HEK293 (cell line): ENCODE measurements at regions not wholly inside any gene's neighbourhood (a gene's known extent, or its start where the extent isn't known, plus 50 kb on each side); places are given as distances from the start of the nearest gene placed in this dataset.

ENCODE experiments used
- CTCF ChIA-PET: fragments of 350-600 bp; formaldehyde crosslinking; extraction: SDS; loops from one replicate; lab custom pipeline; 2021; ENCODE audit warnings: antibody characterized with exemption; lab: Yijun Ruan, JAX
- POLR2A ChIA-PET: fragments of 300-600 bp; formaldehyde crosslinking; extraction: SDS; loops from one replicate; lab custom pipeline; 2020; ENCODE audit warnings: antibody characterized with exemption, inconsistent platforms; lab: Yijun Ruan, JAX
- H3K27ac ChIP-seq: fragments of 200-500 bp; sonication (Bioruptor generic); 2 replicates; pipeline ENCODE4 v1.5.1; 2014; ENCODE audit warnings: low read depth, low read length, control low read depth, inconsistent platforms; ENCODE audit errors: extremely low read depth
- H3K36me3 ChIP-seq, 2 experiments: fragments of 200-500 bp in 1 of 2; sonication (Bioruptor generic) in 1 of 2; 1 replicate in 1 of 2; 2 replicates in 1 of 2; pipeline ENCODE4 v1.5.1; 2014 to 2017; ENCODE audit warnings: inconsistent platforms in 2 of 2, low read length in 2 of 2; ENCODE audit not compliant: control insufficient read depth in 2 of 2, insufficient read depth in 1 of 2
- H3K4me1 ChIP-seq: fragments of 200-500 bp; sonication (Bioruptor generic); 2 replicates; pipeline ENCODE4 v1.5.1; 2014; ENCODE audit warnings: mild to moderate bottlenecking, low read length, inconsistent platforms; ENCODE audit not compliant: control insufficient read depth, insufficient read depth
- H3K4me3 ChIP-seq: 2 replicates; pipeline ENCODE4 v1.5.1; 2011; ENCODE audit warnings: low read depth, mild to moderate bottlenecking, control low read depth, low read length, moderate library complexity
- H3K9me3 ChIP-seq: fragments of 200-500 bp; sonication (Bioruptor generic); 2 replicates; pipeline ENCODE4 v1.5.1; 2014; ENCODE audit warnings: low read depth, low read length, inconsistent platforms; ENCODE audit not compliant: control insufficient read depth, insufficient read depth
- BCL11A ChIP-seq: fragments of 450-650 bp; formaldehyde crosslinking; IDR thresholded peaks from 2 replicates; pipeline ENCODE4 v1.5.1; 2016; ENCODE audit warnings: low read depth, missing biosample characterization, missing genetic modification characterization
- HOXD13 ChIP-seq: sonication (generic); formaldehyde crosslinking; IDR thresholded peaks from 2 replicates; pipeline ENCODE4 v1.8.0; 2022; ENCODE audit warnings: missing genetic modification reagents, borderline replicate concordance
- INSM2 ChIP-seq: fragments of 450-650 bp; formaldehyde crosslinking; IDR thresholded peaks from 2 replicates; pipeline ENCODE4 v1.5.1; 2016; ENCODE audit warnings: missing biosample characterization, missing genetic modification characterization
- ZBTB10 ChIP-seq: fragments of 450-650 bp; formaldehyde crosslinking; IDR thresholded peaks from 2 replicates; pipeline ENCODE4 v1.5.1; 2016; ENCODE audit warnings: missing biosample characterization, missing genetic modification characterization
- ZBTB11 ChIP-seq: fragments of 450-650 bp; formaldehyde crosslinking; conservative IDR thresholded peaks from 2 replicates; pipeline ENCODE4 v1.5.1; 2016; ENCODE audit warnings: low read depth, missing biosample characterization, missing genetic modification characterization
- ZFHX2 ChIP-seq: fragments of 450-650 bp; formaldehyde crosslinking; conservative IDR thresholded peaks from 2 replicates; pipeline ENCODE4 v1.5.1; 2016; ENCODE audit warnings: missing biosample characterization, missing genetic modification characterization
- ZFP3 ChIP-seq: fragments of 450-650 bp; formaldehyde crosslinking; IDR thresholded peaks from 2 replicates; pipeline ENCODE4 v1.5.1; 2016; ENCODE audit warnings: low read depth, missing biosample characterization, missing genetic modification characterization
- ZNF132 ChIP-seq: fragments of 450-650 bp; formaldehyde crosslinking; IDR thresholded peaks from 2 replicates; pipeline ENCODE4 v1.5.1; 2017; ENCODE audit warnings: missing biosample characterization, missing genetic modification characterization, borderline replicate concordance
- ZNF169 ChIP-seq: fragments of 450-650 bp; formaldehyde crosslinking; IDR thresholded peaks from 2 replicates; pipeline ENCODE4 v1.5.1; 2016; ENCODE audit warnings: missing biosample characterization, missing genetic modification characterization
- ZNF174 ChIP-seq: fragments of 450-650 bp; formaldehyde crosslinking; IDR thresholded peaks from 2 replicates; pipeline ENCODE4 v1.5.0; 2017; ENCODE audit warnings: missing biosample characterization, mild to moderate bottlenecking, missing genetic modification characterization
- ZNF211 ChIP-seq: fragments of 450-650 bp; formaldehyde crosslinking; IDR thresholded peaks from 2 replicates; pipeline ENCODE4 v1.5.1; 2016; ENCODE audit warnings: low read depth, missing biosample characterization, missing genetic modification characterization
- ZNF398 ChIP-seq: fragments of 450-650 bp; formaldehyde crosslinking; IDR thresholded peaks from 2 replicates; pipeline ENCODE4 v1.5.1; 2017; ENCODE audit warnings: missing biosample characterization, missing genetic modification characterization
- ZNF404 ChIP-seq: fragments of 450-650 bp; formaldehyde crosslinking; IDR thresholded peaks from 2 replicates; pipeline ENCODE4 v1.5.1; 2017; ENCODE audit warnings: missing biosample characterization, missing genetic modification characterization
- ZNF423 ChIP-seq: fragments of 450-650 bp; formaldehyde crosslinking; IDR thresholded peaks from 2 replicates; pipeline ENCODE4 v1.5.1; 2016; ENCODE audit warnings: missing biosample characterization, missing genetic modification characterization
- ZNF488 ChIP-seq: fragments of 450-650 bp; formaldehyde crosslinking; IDR thresholded peaks from 2 replicates; pipeline ENCODE4 v1.5.1; 2016; ENCODE audit warnings: missing biosample characterization, missing genetic modification characterization
- ZNF510 ChIP-seq: fragments of 450-650 bp; formaldehyde crosslinking; IDR thresholded peaks from 2 replicates; pipeline ENCODE4 v1.5.1; 2018; ENCODE audit warnings: mild to moderate bottlenecking, missing genetic modification characterization, missing biosample characterization; ENCODE audit not compliant: insufficient replicate concordance
- ZNF571 ChIP-seq: fragments of 450-650 bp; formaldehyde crosslinking; IDR thresholded peaks from 2 replicates; pipeline ENCODE4 v1.5.0; 2017; ENCODE audit warnings: missing biosample characterization, missing genetic modification characterization
- ZNF654 ChIP-seq: fragments of 450-650 bp; formaldehyde crosslinking; IDR thresholded peaks from 2 replicates; pipeline ENCODE4 v1.5.1; 2016; ENCODE audit warnings: low read depth, missing biosample characterization, missing genetic modification characterization
- ZNF670 ChIP-seq: fragments of 450-650 bp; formaldehyde crosslinking; IDR thresholded peaks from 2 replicates; pipeline ENCODE4 v1.5.1; 2016; ENCODE audit warnings: missing biosample characterization, missing genetic modification characterization, low read depth
- ZNF777 ChIP-seq: fragments of 450-650 bp; formaldehyde crosslinking; IDR thresholded peaks from 2 replicates; pipeline ENCODE4 v1.5.1; 2017; ENCODE audit warnings: missing biosample characterization, missing genetic modification characterization, borderline replicate concordance
- ZSCAN4 ChIP-seq: fragments of 450-650 bp; formaldehyde crosslinking; IDR thresholded peaks from 2 replicates; pipeline ENCODE4 v1.5.1; 2017; ENCODE audit warnings: missing biosample characterization, missing genetic modification characterization

- ChIA-PET CTCF (interaction anchor here (0.6 kb wide), 1 partner anchor 526 kb away, joined by 3 read pairs; no protein-coding TSS in a partner anchor), POLR2A (no interaction called here)
- no peaks in the 10 kb centered on the region for H3K9me3 ChIP-seq
- no peak for TF ChIP-seq ZNF174
- no peak for TF ChIP-seq BCL11A (tag by site-specific recombination)
- no peak for TF ChIP-seq ZNF777 (tag by site-specific recombination)
- TF ChIP-seq INSM2 (tag by site-specific recombination) = no peak
- no peak for TF ChIP-seq ZNF670 (tag by site-specific recombination)
- no peak for TF ChIP-seq ZNF423 (tag by site-specific recombination)
- TF ChIP-seq ZNF211 (tag by site-specific recombination) = no peak
- no peak for TF ChIP-seq ZNF488 (tag by site-specific recombination)
- no peak for TF ChIP-seq ZNF169
- no peak for TF ChIP-seq HOXD13 (CRISPR knock-in tag)
- no peak for TF ChIP-seq ZNF398
- no peak for TF ChIP-seq ZFHX2 (tag by site-specific recombination)
- TF ChIP-seq ZNF510 (tag by site-specific recombination) = no peak
- no peak for TF ChIP-seq ZNF571
- TF ChIP-seq ZSCAN4 (tag by site-specific recombination) = no peak
- no peak for TF ChIP-seq ZFP3 (tag by site-specific recombination)
- no peak overlapping the region for H3K27ac ChIP-seq
- no peaks in the 10 kb centered on the region for H3K4me1 ChIP-seq
- H3K4me3 ChIP-seq = no peak overlapping the region
- no peaks in the 10 kb centered on the region for H3K36me3 ChIP-seq
Observed at GRCh38 chr9:3676766-3677165, 151.0 kb upstream of the RFX3 start.

GRCh38 chr9:3675946-3676345 lies 150.1 kb upstream of the RFX3 start:
- Histone ChIP-seq H3K4me3 (no peak overlapping the region), H3K36me3 (no peaks in the 10 kb centered on the region), H3K4me1 (no peaks in the 10 kb centered on the region), H3K27ac (no peak overlapping the region), H3K9me3 (no peaks in the 10 kb centered on the region)
- POLR2A ChIA-PET = no interaction called here
- TF ChIP-seq ZNF132 = no peak
- CTCF ChIA-PET = no interaction called here

- CTCF ChIA-PET = interaction anchor here (0.6 kb wide), 1 partner anchor 126 kb away, joined by 3 read pairs; no protein-coding TSS in a partner anchor
- Histone ChIP-seq H3K36me3 (no peaks in the 10 kb centered on the region), H3K4me3 (no peak overlapping the region), H3K27ac (no peak overlapping the region), H3K9me3 (no peaks in the 10 kb centered on the region), H3K4me1 (no peaks in the 10 kb centered on the region)
- POLR2A ChIA-PET = no interaction called here
- TF ChIP-seq ZNF404 (tag by site-specific recombination) = no peak
- TF ChIP-seq ZBTB11 (tag by site-specific recombination) = no peak
- TF ChIP-seq ZNF654 (tag by site-specific recombination) = no peak
- no peak for TF ChIP-seq ZBTB10
Observed at GRCh38 chr9:3674561-3674960, 148.8 kb upstream of the RFX3 start.
